Coronary artery (tissue), 2 donors: ENCODE measurements at regions not wholly inside any gene's neighbourhood (a gene's known extent, or its start where the extent isn't known, plus 50 kb on each side); places are given as distances from the start of the nearest gene placed in this dataset.

Source experiments
- DNase-seq: peaks from one replicate; pipeline ENCODE4 v3.0.0-alpha.2; 2017; ENCODE audit warnings: low spot score
- H3K27ac ChIP-seq, 2 donors: fragments of 200-600 bp; sonication (generic); one replicate each; pipeline ENCODE4 v1.5.1; 2016 to 2019
- H3K4me3 ChIP-seq: fragments of 200-600 bp; sonication (generic); 2 replicates; pipeline ENCODE4 v1.5.1; 2016; ENCODE audit warnings: mild to moderate bottlenecking, moderate library complexity
- CTCF ChIP-seq: fragments of 200-600 bp; sonication (generic); IDR thresholded peaks from one replicate; pipeline ENCODE4 v1.5.1; 2019; ENCODE audit warnings: antibody characterized with exemption

DNA sequence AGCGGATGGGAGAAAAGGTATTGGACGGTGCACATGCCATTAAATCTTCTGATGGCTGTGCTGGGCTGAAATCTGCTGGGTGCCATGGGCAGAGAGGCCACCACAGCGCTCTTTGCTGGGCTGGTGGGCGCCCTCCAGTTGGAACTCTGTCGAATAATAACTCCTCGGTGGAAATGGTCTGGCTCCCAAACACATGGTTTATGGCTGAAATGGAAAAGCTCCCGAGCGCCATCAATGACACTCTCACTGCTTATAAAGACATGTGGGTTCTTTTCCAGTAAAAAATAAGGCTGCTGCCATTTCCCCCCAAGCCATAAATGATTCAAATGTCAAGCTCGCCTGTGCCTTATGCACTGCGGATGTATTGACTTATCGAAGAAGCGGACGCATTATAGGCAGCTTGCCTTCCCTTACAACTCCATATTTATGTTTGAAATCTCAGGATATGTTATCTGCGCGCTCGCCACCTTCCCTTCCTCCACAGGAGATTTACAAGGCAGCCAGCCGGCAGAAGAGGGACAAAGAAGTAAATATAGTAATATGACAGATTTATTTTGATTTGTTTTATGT lies 239.0 kb upstream of the MKI67 start:
- Histone ChIP-seq H3K27ac (no peak overlapping the region), H3K4me3 (no peak overlapping the region)
- no peak for TF ChIP-seq CTCF
- no peak for DNase-seq

DNA sequence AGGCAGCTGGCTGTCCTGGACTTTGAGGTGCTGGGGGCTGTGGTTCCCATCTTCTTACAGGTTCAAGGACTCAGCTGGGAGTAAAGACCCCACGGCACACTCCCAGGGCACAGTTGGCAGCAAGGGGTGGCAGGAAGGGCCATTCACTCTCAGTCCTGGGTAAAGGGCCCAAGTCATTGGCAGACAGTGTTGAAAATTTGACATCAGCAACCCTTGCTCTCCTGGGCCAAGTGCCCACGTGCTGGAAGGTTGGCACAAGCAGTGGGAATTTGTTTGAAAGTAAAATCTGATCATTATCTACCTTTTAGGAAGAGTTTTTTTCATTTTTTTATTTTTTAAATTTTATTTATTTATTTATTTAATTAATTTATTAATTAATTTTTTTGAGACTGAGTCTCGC lies 241.6 kb upstream of the MKI67 start:
- no peak for TF ChIP-seq CTCF
- Histone ChIP-seq H3K27ac (no peak overlapping the region), H3K4me3 (no peak overlapping the region)
- no peak for DNase-seq

- no peak for DNase-seq
- no peak for TF ChIP-seq CTCF
- Histone ChIP-seq H3K27ac (no peak overlapping the region), H3K4me3 (no peak overlapping the region)
Measured at GRCh38 chr10:128369101-128369650, 243.0 kb upstream of the MKI67 start.

DNA sequence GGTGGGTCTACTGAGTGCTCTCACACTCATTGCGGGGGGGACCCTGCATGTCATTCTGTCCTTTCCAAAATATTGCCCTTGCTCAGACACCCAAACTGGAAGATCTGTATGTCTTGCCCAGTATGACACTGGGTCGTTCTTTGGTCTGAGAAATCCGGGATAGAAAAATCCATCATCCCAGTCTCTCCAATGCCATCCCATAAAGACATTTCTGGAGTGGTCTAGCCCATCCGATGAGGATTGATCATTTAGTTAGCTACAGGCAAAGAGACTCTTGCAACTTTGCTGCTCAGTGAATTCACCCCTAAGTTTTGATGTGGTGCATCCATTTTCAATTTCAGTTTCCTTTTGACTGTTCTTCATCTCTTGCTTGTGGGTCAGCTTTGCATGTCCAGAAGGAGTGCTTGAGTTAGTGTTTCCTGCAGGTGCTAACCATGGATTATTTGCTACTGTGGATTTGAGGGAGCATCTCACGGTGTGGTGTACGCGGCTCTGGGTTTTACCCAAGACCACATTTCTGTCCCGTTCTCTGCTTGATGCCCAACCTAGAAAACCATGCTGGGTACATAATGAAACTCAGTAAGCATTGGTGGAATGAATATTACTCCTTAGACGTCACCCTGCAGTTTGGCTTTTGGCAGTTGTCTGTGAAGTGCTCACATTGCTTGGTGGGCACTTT lies 247.0 kb upstream of the MKI67 start:
- no peak overlapping the region for H3K27ac ChIP-seq
- no peak overlapping the region for H3K4me3 ChIP-seq
- TF ChIP-seq CTCF, result no peak
- no peak for DNase-seq

- Histone ChIP-seq H3K27ac (no peak overlapping the region), H3K4me3 (no peak overlapping the region)
- DNase-seq, result no peak
- TF ChIP-seq CTCF, result no peak
Measured at GRCh38 chr10:128373831-128374230, 247.6 kb upstream of the MKI67 start.

GRCh38 chr10:128375171-128375570 lies 248.9 kb upstream of the MKI67 start:
- H3K27ac ChIP-seq, result no peak overlapping the region
- no peak for TF ChIP-seq CTCF
- DNase-seq, result no peak
- H3K4me3 ChIP-seq, result no peak overlapping the region
